Activated naive CD4-positive, alpha-beta T cell treated with anti-CD3 and anti-CD28 coated beads, Interleukin-2, amount 10 ng/mL, durations not matched to agents 7 days and 5 days (primary cell): ENCODE measurements at regions not wholly inside any gene's neighbourhood (a gene's known extent, or its start where the extent isn't known, plus 50 kb on each side); places are given as distances from the start of the nearest gene placed in this dataset.

Source experiments
- CTCF ChIA-PET: fragments of 350-600 bp; sonication (Branson Sonifier 250); formaldehyde crosslinking; loops from one replicate; lab custom pipeline; 2021; ENCODE audit warnings: antibody characterized with exemption; lab: Charles Lee
- DNase-seq: peaks from one replicate; pipeline ENCODE4 v3.0.0-alpha.2; 2020
- H3K27ac Mint-ChIP-seq: one replicate; pipeline ENCODE4 v1.8.0; 2021; ENCODE audit warnings: mild to moderate bottlenecking, moderate library complexity, mixed read lengths
- H3K27me3 Mint-ChIP-seq: one replicate; pipeline ENCODE4 v1.8.0; 2021; ENCODE audit warnings: mild to moderate bottlenecking, mixed read lengths
- H3K36me3 Mint-ChIP-seq: one replicate; pipeline ENCODE4 v1.8.0; 2021; ENCODE audit warnings: mixed read lengths
- H3K4me1 Mint-ChIP-seq: one replicate; pipeline ENCODE4 v1.8.0; 2021; ENCODE audit warnings: mixed read lengths
- H3K4me3 Mint-ChIP-seq: one replicate; pipeline ENCODE4 v1.8.0; 2021; ENCODE audit warnings: mild to moderate bottlenecking, moderate library complexity, mixed read lengths
- H3K9me3 Mint-ChIP-seq: one replicate; pipeline ENCODE4 v1.8.0; 2021; ENCODE audit warnings: mixed read lengths

DNA sequence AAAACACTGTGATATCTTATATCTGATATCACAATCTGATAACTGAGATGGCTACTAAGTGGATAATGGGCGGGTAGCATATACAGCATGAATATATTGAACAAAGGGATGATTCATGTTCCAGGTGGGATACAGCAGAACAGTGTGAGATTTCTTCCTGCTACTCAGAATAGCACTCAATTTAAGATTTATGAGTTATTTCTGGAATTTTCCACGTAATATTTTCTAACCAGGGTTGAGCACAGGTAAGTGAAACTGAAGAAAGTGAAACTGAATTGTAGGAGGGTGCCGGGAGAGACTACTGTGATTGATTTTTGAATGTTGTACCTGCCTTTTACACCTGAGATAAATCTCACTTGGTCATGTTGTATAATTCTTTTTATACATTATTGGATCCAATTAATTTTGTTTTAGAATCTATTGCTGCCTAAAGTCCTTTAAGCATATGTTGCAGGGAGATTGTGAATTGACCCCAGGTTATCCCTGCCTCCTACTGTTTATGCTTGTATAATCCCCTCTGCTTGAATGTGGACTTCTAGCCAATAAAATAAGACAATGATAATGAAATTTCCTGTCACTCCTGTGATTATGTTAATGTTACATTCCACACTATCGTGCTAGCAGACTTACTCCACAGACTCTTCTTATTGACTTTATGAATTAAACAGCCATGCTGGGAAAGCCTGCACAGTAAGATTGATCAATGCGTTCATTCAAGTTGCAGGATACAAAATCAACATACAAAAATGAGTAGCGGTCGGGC lies 67.6 kb upstream of the RBBP8 start:
- no peak for DNase-seq
- H3K9me3 Mint-ChIP-seq = no peaks in the 10 kb centered on the region
- H3K4me1 Mint-ChIP-seq = no peaks in the 10 kb centered on the region
- no peaks in the 10 kb centered on the region for H3K36me3 Mint-ChIP-seq
- CTCF ChIA-PET = no interaction called here
- H3K27ac Mint-ChIP-seq = no peak overlapping the region
- no peak overlapping the region for H3K4me3 Mint-ChIP-seq
- peaks cover 4% of the 10 kb centered on the region for H3K27me3 Mint-ChIP-seq

DNA sequence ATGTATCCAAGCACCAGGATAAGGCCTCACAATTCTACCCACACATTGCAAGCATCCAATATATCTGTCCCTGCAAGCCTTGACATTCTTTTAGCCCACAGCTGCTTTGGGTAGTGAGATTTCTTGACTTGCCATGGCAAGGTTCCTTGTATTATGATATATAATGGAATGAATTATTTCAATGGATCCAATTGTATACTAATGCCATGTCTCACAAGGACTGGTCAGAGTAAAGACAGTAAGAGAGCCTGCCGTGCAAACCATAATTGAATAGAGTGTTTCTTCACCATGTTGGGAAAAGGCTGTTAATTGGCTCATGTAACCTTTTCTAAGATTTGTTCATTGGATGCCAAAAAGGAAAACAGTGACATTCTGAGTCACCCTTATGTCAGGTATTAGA lies 64.3 kb upstream of the RBBP8 start:
- H3K9me3 Mint-ChIP-seq = no peaks in the 10 kb centered on the region
- no peak overlapping the region for H3K27ac Mint-ChIP-seq
- peaks cover 9% of the 10 kb centered on the region for H3K4me1 Mint-ChIP-seq
- CTCF ChIA-PET = no interaction called here
- peaks cover 4% of the 10 kb centered on the region for H3K27me3 Mint-ChIP-seq
- no peak for DNase-seq
- no peak overlapping the region for H3K4me3 Mint-ChIP-seq
- H3K36me3 Mint-ChIP-seq = no peaks in the 10 kb centered on the region

DNA sequence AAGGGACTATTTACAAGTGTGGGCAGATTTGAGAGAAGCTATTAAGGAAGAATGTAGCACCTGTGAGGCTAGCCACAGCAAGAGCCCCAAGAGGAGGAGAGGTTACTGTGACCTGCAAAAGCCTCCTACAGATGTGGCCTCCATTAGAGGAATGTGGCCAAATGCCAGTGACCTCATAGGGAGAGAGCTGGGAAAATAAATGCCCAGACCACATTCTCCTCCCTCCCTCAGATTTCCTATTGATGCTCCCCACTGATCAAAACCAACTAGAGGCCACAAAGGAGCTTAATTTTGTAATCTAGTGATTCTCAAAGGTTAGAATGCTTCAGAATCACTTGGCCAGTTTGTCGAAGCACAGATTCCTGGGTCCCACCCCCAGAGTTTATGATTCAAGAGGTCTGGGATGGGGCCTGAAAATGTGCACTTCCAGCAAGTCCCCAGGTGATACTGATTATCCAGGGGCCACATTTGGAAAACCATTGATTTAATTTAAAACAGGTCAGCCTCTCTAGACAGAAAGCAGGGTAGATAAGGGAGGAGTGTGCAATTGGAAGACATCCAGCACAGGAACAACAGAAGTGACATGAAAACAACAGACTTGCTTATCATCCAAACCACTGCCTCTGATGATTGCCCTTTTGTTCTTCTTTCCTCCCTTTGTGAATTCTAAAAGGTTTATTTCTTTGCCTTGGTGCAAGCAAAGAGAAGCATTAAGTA lies 61.2 kb upstream of the RBBP8 start:
- H3K27ac Mint-ChIP-seq = no peak overlapping the region
- H3K27me3 Mint-ChIP-seq = peaks cover 4% of the 10 kb centered on the region
- H3K36me3 Mint-ChIP-seq = no peaks in the 10 kb centered on the region
- H3K4me3 Mint-ChIP-seq = no peak overlapping the region
- CTCF ChIA-PET = no interaction called here
- peaks cover 9% of the 10 kb centered on the region for H3K4me1 Mint-ChIP-seq
- H3K9me3 Mint-ChIP-seq = no peaks in the 10 kb centered on the region
- no peak for DNase-seq

DNA sequence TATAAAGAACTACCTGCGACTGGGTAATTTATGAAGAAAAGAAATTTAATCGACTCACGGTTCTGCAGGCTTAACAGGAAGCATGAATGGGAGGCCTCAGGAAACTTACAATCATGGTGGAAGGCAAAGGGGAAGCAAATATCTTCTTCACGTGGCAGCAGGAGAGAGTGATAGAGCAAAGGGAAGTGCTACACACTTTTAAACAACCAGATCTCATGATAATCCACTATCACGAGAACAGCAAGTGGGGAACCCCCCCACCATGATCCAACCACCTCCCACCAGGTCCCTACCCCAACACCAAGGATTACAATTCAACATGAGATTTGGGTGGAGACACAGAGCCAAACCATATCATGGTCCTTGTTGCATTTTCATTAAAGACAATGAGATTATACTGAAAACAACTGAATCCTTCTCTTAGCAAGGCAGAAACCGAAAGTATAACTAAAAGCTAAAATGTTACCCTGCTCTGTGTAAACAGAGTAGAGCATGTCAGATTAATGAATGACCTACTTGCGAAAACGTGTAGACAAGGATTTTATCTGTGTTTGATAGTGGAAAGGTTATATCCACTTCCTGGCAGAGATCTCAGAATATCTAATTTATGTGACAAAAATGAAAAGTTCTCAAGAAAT lies 60.1 kb upstream of the RBBP8 start:
- no peak overlapping the region for H3K4me3 Mint-ChIP-seq
- no peak overlapping the region for H3K27ac Mint-ChIP-seq
- H3K36me3 Mint-ChIP-seq = no peaks in the 10 kb centered on the region
- peaks cover 3% of the 10 kb centered on the region for H3K27me3 Mint-ChIP-seq
- H3K9me3 Mint-ChIP-seq = no peaks in the 10 kb centered on the region
- H3K4me1 Mint-ChIP-seq = peaks cover 9% of the 10 kb centered on the region
- CTCF ChIA-PET = no interaction called here
- no peak for DNase-seq

DNA sequence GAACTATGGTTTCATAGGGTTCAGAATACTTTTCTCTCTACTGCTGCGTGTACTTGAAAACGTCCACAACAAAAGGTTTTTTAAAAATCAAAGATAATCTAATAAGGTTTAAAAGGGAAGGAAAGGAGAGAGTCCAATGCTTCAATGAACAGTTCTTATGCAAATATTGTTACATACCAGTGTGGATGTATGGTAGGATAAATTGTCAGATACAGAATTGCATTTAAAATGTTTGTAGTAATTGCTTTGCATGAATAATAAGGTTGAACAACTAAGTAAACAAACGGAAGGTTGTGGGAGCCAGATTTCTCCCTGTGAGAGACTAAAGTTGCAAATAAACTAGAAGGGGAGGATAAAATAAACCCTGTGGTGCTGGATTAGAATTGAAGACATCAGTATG lies 53.8 kb upstream of the RBBP8 start:
- no peak overlapping the region for H3K4me3 Mint-ChIP-seq
- CTCF ChIA-PET = no interaction called here
- peaks cover 6% of the 10 kb centered on the region for H3K27me3 Mint-ChIP-seq
- DNase-seq = no peak
- no peaks in the 10 kb centered on the region for H3K4me1 Mint-ChIP-seq
- no peak overlapping the region for H3K27ac Mint-ChIP-seq
- H3K36me3 Mint-ChIP-seq = no peaks in the 10 kb centered on the region
- no peaks in the 10 kb centered on the region for H3K9me3 Mint-ChIP-seq

DNA sequence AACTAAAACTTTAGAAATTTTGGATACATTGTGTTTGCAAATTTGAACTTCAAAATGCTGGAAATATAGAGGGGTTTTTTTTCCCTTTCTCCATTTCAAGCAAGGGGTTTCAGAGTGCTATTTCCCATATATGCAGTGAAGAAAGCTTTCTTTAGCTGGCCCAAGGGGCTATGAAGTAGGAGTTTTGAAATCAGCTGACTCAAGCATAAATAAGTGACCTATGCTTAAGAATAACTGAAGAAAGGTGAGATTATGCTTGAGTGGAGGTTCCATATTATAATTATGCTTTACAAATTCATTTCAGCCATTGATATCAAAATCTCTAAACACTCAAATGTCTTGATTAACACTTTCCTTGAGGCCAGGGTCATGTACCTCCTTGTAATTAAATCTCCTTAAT lies 51.0 kb upstream of the RBBP8 start:
- CTCF ChIA-PET = no interaction called here
- Mint-ChIP-seq H3K27ac (no peak overlapping the region), H3K36me3 (no peaks in the 10 kb centered on the region), H3K27me3 (peaks cover 21% of the 10 kb centered on the region), H3K4me3 (no peak overlapping the region), H3K4me1 (no peaks in the 10 kb centered on the region), H3K9me3 (no peaks in the 10 kb centered on the region)
- DNase-seq = no peak

DNA sequence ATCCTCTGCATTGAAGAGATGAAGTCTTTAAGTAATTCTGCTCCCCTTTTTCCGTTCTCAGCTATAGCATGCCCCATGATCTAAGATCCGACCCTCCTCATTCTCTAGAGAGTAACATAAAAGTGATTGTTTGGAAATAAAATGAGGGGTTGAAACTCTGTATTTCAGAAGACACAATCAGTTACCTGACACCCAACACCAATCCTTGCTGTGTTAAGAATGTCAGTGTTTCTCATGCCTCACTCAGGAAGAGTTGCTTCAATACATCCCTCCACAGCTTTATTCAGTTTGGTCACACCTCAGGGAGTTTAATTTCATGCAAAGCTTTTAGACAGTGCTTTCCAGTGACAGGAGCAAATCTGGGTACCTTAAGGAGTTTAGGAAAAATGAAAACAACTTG lies 49.9 kb upstream of the RBBP8 start:
- Mint-ChIP-seq H3K27me3 (peaks cover 21% of the 10 kb centered on the region), H3K36me3 (no peaks in the 10 kb centered on the region), H3K27ac (no peak overlapping the region), H3K9me3 (no peaks in the 10 kb centered on the region), H3K4me3 (no peak overlapping the region), H3K4me1 (no peaks in the 10 kb centered on the region)
- no peak for DNase-seq
- CTCF ChIA-PET = no interaction called here
